Activated CD4-positive, alpha-beta T cell treated with anti-CD3 and anti-CD28 coated beads, Interleukin-2, amount 50 U/mL, for 24 hours (primary cell): ENCODE measurements at regions not wholly inside any gene's neighbourhood (a gene's known extent, or its start where the extent isn't known, plus 50 kb on each side); places are given as distances from the start of the nearest gene placed in this dataset.
"Not testable (repeated sequence)": the region's sequence is repeated elsewhere in the genome, so short reads cannot be mapped to it uniquely, and the experiment has no call there.

Experiments used
- DNase-seq, 2 donors: peaks; one replicate each; pipeline ENCODE4 v3.0.0-alpha.2; 2020; ENCODE audit warnings: low read depth in 1 of 2, low spot score in 1 of 2

DNA sequence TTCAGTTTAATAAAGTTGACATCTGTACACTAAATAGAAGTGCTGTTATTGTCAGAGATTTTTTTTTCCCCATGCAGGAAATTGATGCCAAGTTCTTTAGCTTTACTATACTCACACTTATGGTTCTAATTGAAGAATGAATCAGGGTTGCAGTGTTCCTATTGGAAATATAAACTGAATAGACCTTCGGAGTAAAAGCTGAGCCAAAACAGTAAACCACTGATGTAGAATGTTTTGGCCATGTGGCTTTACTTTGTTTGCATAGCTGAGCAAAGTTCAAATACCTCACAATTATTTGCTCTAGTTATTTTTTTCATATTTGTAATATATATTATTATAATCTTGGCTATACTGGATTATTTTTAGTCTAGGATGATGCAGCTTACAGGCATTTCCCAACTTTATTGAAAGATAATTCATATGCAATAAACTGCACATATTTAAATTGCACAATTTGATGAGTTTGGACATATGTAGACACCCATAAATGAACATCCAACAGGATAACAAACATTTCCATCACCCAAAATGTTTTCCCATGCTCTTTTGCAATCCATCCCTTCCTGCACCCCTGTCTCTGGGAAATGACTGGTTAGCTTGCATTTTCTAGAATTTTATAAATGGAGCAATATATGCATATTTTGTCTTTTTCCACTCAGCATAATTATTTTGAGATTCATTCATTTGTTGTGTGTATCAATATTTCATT, 105.8 kb upstream of the NOX3 start:
- no peak for DNase-seq

DNA sequence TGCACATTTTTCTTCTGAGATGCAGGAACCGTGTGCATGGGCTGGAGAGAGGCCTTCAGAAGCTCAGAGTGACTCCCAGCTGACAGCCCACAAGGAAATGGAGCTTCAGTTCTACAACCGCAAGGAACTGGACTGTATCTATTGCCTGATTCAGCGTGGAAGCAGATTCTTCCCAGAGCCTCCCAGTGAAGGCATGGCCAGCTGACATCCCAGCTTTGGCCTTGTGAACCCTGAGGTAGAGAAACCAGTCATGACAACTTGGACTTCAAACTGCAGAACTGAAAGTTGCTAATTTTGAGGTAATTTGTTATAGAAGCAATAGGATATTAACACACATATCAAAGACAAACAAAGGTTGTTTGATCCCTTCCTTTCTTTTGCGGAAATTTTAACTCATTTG, 94.3 kb upstream of the NOX3 start:
- no peak for DNase-seq

DNA sequence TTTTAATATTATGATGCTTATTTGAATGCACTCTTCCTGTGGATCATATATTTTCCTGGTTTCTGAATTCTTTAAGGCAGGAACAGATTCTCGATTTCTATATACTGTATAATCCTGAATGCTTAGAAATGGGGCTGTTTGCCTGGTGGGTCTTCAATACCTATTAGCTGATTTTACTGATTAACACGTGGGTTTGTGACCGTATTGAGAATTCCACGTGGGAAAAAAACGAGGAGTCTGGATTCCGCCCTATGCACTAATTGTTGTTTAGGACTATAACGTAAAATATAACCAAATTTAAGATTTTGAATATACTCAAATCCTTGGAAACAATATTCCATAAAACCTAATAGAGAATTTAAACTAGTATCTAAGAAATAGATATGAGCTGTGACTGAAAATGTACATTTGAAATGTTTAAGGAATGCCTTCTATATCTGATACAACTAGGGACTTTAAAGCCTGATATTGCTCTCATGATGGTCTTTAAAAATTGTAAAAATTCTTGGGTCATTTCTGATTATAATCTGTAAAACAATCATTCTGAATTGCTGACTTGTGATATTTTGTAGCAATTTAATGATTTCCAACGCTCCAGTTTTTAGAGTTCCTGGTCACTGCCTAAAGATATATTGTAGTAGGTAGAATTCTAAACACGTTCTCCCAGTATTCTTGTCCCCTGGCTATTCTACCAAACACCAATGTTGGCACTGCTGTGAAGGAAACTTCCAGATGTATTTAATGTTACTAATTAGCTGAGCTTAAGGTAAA, 93.6 kb upstream of the NOX3 start:
- DNase-seq = no peak

DNA sequence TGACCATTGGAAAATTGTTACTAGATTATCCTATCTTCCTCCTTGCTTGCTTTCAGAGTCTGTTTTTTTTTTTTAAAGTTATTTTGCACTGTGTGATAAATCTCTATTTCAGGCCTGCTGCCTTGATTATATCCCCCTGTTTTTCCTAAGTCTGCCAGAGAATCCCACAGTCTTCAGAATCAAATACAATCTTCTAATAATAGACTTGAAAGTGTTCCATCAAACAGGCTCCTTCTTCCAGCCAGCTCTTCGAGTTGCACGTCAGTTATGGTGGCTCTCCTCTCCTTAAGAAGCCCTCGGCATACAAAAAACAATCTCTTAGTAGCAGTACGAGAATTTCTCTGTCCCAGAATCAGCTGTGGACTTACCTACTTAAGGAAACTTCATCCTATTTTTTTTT, 92.9 kb upstream of the NOX3 start:
- DNase-seq = no peak

DNA sequence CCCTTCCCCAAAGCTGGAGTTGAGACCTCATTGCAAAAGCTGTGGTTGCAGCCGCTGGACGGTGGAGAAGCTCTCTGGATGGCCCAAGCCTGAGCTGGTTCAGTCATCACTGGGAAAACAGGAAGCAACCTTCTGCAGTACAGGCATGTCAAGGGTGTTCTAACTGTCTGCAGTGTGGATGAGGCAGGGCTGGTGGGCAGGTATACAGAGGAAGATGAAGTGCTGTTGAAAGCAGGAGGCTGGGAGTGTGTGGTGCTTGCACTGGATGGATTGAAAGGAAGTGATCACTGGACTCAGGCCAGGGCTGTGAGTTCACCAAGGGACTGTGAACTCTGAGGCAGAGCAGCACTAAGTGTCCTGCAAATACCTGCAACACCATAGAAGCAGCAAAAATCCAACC, 89.0 kb upstream of the NOX3 start:
- DNase-seq = no peak

DNA sequence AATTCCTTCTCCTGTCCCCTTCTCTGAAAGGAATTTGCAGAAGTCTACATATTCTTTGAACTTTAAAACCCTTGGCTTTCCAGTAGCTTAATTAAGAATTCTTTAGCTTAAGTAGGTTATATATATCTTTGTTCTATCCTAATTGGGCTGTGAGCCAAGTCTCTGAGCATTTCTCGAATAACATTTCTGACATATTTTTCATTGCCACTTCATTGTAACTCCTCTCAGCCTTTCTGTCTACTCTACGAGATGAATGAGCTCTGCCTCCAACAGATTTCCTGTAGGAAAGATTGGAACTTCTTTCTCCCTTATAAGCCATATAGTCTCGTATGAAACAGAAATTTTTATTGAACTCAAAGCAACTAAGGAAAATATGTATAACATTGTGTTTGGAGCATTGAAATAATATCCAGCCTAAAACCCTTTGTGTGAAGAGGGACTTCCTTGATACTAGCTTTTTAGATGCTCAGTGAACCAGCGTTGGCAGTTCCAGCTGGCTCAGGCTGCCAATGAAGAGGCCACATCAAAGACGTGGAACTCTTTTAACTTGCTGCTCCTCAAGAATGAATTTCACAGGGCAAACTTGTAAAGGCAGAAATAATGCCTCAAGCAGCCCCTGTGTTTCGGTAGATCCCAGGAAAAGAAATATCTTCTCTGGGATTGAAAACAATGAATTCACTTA, 87.7 kb upstream of the NOX3 start:
- no peak for DNase-seq

DNA sequence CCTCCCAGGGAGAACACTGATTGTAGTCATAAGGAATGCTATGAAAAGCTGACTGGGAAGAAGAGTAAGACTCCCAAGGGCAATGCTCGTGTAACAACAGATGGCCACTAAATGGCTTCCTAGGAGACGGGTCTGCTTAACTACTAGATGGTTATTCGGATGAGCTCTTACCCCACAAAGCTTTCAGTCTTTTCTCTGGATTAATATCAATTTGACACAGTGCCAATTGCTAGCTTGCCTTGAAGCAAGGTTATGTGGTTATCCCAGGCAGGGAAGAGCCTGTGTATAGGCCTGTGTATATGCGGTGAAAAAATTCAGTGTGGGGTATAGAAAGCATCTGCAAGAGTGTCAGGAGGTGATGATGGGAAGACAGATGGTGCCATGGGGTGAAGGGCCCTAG, 86.4 kb upstream of the NOX3 start:
- no peak for DNase-seq

DNA sequence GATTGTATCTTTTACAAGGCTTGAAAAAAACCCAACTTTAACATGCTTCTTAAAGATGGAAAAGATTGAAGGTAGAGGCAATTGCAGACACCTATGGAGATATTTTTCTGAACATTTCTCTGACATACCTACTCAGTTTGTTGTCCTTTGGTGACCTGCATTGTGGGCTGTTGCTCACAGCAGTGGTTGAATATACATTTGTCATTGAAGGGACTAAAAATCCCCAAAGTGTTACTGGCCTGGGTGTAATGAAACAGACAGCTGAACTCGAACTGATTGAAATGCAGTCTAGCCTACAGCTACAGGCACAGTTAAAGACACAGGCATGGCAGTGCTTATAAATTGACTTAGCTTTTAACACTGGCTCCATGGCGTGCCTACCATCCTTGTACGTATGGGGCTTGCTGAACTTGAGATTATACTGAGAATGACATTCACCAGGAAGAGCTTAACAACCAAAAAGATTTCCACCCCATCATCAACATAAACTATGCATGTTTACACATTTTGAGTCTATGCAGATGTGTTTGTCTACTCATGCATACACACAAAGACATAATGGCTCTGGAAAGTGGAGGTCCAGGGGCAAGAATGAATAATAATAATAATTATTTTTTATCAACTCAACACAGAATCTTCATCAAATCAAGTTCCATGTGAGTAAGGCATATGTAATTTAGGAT, 83.2 kb upstream of the NOX3 start:
- DNase-seq = no peak

DNA sequence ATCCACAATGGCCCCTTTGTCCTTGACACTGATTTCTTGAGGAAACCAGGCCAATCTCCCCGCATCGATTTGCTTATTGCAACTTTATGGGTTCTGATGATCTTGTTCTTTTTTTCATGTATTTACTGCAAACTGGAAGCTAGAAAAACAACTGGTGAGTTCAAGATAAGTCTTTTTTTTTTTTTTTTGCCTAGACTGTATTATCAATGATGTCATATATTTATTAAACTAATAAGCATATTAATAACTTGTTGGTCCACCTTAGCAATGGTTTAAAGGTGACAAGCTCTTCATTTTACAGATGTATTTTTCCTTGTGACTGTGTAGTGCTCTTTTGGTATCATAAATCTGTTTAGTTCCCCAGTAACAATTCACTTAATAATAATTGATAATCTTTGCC, 79.0 kb upstream of the NOX3 start:
- no peak for DNase-seq

DNA sequence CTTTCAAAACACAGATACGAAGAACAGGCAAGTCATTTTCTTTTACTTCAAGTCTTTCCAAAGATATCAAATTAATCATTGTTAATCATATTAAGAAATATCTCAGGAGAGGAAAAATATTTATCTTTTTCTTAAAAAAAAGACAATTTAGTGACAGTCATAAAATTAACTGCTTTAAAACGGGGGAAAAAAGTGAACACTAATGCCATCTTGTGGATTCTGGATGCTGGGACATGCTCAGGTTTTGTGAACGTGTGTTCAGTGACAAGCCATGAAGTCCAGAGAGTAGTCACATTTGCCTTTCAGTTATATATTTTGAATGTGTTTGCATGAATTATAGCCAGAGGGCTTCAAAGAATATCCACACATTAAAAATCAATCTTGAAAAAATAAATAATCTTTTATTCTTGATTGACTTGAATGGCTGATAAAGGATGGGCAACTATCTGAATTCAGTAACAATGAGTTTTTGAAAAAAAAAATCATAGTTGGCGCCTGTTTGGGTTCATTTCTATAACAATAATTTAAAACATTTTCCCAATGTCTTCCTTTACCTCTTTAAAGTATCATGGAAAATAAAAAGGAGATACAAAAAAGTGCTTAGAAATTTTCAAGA, 74.7 kb upstream of the NOX3 start:
- DNase-seq = peak in 1 of 2 donors; percentile 11

DNA sequence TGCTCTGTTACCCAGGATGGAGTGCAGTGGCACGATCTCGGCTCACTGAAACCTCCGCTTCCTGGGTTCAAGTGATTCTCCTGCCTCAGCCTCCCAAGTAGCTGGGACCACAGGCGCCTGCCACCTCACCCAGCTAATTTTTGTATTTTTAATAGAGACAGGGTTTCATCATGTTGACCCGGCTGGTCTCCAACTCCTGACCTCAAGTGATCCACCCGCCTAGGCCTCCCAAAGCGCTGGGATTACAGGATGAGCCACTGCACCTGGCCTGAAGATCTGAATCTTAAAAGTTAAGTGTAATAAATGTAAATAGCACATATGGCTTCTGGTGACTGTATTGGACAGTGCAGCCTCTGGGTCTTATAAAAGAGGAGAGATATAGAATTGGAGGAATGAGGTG, 74.2 kb upstream of the NOX3 start:
- DNase-seq = not testable (repeated sequence)

DNA sequence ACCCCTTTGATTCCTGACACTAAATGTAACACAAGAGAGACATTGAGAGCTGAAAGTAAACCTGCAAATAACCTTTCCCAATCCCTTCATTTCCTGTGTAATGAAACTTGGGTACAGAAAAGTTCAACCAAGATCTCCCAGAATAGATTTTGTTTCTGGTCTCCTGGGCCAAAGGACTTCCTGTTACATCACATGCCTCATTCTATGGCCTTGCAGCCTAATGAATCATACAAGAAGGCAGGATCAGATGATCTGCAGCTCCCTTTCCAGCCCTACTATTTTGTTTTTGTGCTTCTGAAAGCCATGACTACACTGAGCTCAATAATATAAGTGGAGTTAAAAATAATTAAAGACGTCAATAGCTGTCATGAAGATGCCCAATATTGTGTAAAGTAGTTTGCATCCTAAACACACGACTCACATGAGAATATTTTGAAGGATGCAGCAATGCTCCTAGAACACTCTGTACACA, 73.4 kb upstream of the NOX3 start:
- DNase-seq = no peak

DNA sequence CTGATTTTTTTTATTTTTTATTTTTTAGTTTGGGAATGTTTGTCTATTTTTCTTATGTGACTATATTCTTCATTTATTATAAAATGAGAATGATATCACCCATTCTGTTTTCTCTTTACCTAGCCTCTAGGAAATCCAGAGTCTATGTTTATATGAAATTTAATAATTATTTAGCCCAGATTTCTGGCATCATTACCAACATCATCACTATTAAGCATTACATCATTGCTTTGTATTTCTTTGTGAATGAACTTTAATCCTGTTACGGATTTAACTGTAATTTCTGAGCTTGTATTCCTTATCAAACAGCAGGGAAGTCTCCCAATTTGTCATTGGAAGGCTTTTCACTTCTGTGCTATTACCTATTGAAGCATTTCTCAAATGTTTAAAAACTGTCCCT, 72.7 kb upstream of the NOX3 start:
- no peak for DNase-seq

DNA sequence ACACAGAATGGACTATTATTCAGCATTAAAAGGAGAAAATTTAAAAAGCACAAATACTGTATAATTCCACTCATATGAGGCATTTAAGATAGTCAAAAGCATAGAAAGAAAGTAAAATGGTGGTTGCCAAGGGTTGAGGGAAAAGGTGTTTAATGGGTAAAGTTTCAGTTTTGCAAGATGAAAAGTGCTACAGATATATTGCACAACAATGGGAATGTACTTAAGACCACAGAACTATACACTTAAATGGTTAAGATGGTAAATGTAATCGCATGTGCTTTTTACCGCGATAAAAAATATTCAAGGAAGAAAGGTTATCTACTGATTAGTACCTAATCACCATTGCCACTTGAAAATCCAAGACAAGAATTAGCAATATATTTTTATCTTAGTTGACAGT, 71.8 kb upstream of the NOX3 start:
- DNase-seq = no peak

DNA sequence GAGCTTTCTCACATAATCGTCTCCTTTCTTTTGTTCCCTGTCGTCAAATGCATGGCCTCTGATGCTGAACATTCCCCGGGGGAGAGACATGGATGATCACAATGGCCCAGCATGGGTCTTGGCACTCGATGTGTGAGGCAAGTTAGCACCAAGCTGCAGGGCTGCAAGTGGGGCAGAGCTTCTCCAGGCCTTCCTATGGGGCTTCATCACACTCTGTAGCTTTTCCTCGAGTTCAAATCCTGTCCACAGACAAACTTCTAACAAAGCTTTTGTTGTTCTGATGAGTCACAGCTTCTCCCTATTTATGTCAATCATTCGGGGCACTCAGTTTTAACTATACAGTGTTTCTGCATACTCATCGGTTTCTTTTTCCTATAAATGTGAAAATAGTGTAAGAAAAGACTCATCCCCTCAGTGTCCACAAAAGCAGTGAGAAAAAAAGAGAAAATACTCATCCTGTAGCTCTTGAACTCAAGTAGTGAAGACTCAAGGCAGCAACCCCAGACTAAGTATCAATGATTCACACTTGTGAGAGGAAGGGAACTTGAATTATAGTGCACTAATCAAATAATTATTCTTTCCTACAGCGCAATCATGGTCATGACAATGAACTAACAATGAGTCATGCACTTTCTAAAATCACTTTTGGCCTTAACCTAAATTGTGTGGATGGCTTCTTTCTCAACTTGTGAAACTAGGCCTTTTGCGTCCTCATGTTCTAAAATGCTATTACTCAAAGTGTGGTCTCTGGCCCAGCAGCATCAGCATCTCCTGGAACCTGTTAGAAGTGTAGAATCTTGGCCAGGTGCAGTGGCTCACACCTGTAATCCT, 68.4 kb upstream of the NOX3 start:
- peak in 1 of 2 donors; percentile 22 for DNase-seq

DNA sequence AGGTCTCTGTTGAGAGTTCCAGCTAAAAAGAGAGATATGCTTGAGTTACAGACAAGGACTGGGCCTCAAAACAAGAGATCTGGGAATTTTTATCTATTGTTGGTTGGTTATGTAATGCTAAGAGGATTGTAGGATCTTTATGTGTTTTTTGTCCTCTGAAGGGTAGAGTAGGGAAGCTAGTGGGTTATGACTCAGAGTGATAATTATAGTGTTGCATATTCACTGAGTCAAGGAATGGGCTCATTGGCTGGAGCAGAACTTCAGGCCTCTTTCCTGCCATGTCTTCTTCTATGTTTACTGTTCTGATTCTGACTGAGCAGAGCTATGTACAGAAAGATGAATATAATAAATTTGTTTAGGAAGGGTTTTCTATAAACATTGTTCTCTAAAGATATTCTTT, 66.1 kb upstream of the NOX3 start:
- DNase-seq = no peak

DNA sequence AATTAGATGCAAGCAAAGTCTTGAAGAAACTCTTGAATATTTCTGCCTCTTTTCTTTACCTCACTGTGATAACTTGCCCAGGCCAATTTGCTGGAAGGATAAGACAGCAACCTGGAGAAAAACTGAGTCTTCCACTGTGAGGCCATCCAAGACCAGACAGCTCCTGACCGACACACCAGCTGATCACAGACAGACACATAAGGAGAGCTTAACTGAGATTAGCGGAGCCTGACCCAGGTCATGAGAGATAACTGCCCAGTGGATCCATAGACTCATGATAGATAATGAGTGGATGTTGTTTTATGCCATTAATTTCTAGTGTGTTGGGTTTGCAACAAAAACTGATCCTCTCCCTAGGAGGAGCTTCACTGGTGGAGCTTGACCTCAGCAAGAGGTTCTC, 64.4 kb upstream of the NOX3 start:
- DNase-seq = no peak

DNA sequence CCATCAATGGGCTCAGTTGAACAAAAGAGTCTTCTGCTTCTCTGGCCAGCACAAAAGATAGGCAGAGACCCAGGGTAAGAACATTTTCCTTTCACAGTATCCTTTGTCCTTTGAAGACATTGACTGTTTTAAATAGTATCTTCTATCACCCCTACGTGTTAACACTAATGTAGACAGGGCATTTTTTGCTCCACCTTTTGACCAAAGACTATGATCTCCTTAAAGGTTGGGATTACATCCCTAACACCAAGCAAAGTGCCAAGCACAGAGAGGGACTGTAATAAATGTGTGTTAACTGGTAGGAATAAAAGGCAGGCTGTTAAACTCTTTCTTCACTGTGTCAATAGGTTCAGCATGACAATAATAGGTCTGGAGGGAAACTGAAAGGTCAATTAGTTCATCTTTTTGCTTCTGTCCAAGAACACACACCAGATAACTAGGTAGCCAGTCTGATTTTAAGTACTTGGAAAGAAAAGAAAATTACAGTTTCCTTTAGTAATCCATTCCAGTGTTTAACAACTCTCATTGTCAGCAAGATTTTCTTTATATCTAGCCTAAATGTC, 63.6 kb upstream of the NOX3 start:
- no peak for DNase-seq

DNA sequence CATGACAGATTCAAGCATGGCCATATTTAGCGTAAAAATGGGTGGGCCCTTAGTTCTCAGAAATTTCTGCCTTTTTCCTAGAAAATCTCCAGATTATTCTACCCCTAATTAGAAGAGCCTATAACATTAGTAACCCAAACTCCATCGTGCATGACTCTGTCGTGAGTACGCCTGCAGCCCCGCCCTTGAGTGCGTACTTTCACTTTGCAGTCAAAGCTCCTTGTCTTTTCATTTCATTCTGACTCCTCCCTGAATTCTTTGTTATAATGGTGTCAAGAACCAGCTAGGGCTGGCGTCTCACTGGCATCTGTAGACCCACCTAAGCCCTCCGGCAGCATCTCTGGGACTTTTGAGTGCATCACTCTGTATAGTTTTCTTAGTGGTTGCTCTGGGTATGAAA, 61.7 kb upstream of the NOX3 start:
- no peak for DNase-seq

DNA sequence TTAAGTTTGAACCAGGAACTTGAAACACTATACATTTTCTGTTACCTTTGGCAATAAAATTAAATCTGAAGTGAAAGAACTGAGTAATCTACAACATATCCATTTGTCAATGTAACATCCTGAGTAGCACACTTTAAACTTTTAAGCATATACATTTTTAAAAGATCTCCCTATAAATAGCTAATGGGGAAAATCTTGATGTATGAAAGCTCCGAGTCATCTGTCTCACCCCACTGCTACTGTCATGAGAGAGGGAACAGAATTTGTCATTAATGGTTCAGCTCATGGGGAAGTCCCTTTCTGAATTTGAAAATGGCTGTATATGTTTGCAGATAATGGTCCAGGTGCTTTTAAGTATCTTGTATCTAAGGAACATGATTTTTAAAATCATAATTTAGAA, 55.2 kb upstream of the NOX3 start:
- DNase-seq = peak in 1 of 2 donors; percentile 29
